A549 (cell line): ENCODE measurements at regions not wholly inside any gene's neighbourhood (a gene's known extent, or its start where the extent isn't known, plus 50 kb on each side); places are given as distances from the start of the nearest gene placed in this dataset.

Source experiments
- ATAC-seq, 2 experiments: fragments of 200-7000 bp in 1 of 2; fragments of >200 bp in 1 of 2; cut with Nextera tagmentation in 1 of 2; cut with Tn5 transposase in 1 of 2; 3 replicates each; pipeline versions ENCODE4 v1.8.0 to v1.9.1; 2018 to 2020; ENCODE audit warnings: mild to moderate bottlenecking in 1 of 2, moderate library complexity in 1 of 2
- CTCF ChIA-PET: fragments of 300-600 bp; sonication (Branson Sonifier 250); formaldehyde crosslinking; extraction: SDS; loops from one replicate; lab custom pipeline; 2021; ENCODE audit warnings: antibody characterized with exemption, inconsistent platforms; lab: Yijun Ruan, JAX
- POLR2A ChIA-PET: fragments of 350-600 bp; formaldehyde crosslinking; extraction: SDS; loops from one replicate; lab custom pipeline; 2021; ENCODE audit warnings: antibody characterized with exemption, inconsistent platforms; lab: Yijun Ruan, JAX
- DNase-seq, 2 experiments: peaks; one replicate each; pipeline versions ENCODE4 v3.0.0 to v3.0.0-alpha.2; 2011 to 2016; ENCODE audit warnings: low read depth in 1 of 2, low spot score in 1 of 2
- FAIRE-seq: peaks from 2 replicates; lab custom pipeline; 2011; peaks lifted over from hg19 to GRCh38; lab: Jason Lieb, UNC
- H3K27ac ChIP-seq, 2 experiments: fragments of >200 bp; sonication (Bioruptor Twin); formaldehyde crosslinking; 3 replicates each; pipeline ENCODE4 v1.5.1; 2016 to 2017
- H3K4me1 ChIP-seq: fragments of >200 bp; sonication (Bioruptor Twin); formaldehyde crosslinking; 3 replicates; pipeline ENCODE4 v1.6.1; 2016
- H3K4me2 ChIP-seq: fragments of >200 bp; sonication (Bioruptor Twin); formaldehyde crosslinking; 3 replicates; pipeline ENCODE4 v1.6.1; 2016
- H3K4me3 ChIP-seq: fragments of >200 bp; sonication (Bioruptor Twin); formaldehyde crosslinking; 3 replicates; pipeline ENCODE4 v1.5.1; 2016
- H3K9me3 ChIP-seq: fragments of >200 bp; sonication (Bioruptor Twin); formaldehyde crosslinking; 3 replicates; pipeline ENCODE4 v1.6.1; 2016
- BCL3 ChIP-seq: fragments of >200 bp; sonication (Bioruptor Twin); formaldehyde crosslinking; IDR thresholded peaks from 3 replicates; pipeline ENCODE4 v1.6.1; 2016
- EHF ChIP-seq: fragments of 250-450 bp; sonication (Bioruptor Pico); IDR thresholded peaks from 2 replicates; pipeline ENCODE4 v1.5.0; 2020; ENCODE audit warnings: mild to moderate bottlenecking
- EP300 ChIP-seq, 2 experiments: fragments of >200 bp; sonication (Bioruptor Twin); formaldehyde crosslinking; IDR thresholded peaks; 2 replicates in 1 of 2; 3 replicates in 1 of 2; pipeline ENCODE4 v1.6.1; 2016 to 2017
- FOSB ChIP-seq: fragments of 250-450 bp; sonication (Bioruptor Pico); IDR thresholded peaks from 2 replicates; pipeline ENCODE4 v1.5.0; 2020; ENCODE audit warnings: mild to moderate bottlenecking, moderate library complexity
- FOSL2 ChIP-seq, 2 experiments: fragments of 450-650 bp in 1 of 2; fragments of >200 bp in 1 of 2; sonication (Bioruptor Twin) in 1 of 2; formaldehyde crosslinking; IDR thresholded peaks; 2 replicates each; pipeline versions ENCODE4 v1.5.0 to v1.6.1; 2016 to 2020; ENCODE audit warnings: mild to moderate bottlenecking in 1 of 2, moderate library complexity in 1 of 2
- GATA3 ChIP-seq: IDR thresholded peaks from 2 replicates; pipeline ENCODE4 v1.6.1; 2012; ENCODE audit warnings: borderline replicate concordance
- HDAC2 ChIP-seq: fragments of 200-600 bp; sonication (generic); IDR thresholded peaks from 2 replicates; pipeline ENCODE4 v1.6.1; 2016
- HES2 ChIP-seq: fragments of >200 bp; sonication (Bioruptor Twin); formaldehyde crosslinking; IDR thresholded peaks from 2 replicates; pipeline ENCODE4 v1.6.1; 2016
- HEYL ChIP-seq: fragments of 250-450 bp; sonication (Bioruptor Pico); IDR thresholded peaks from 2 replicates; pipeline ENCODE4 v1.8.0; 2021; ENCODE audit warnings: mild to moderate bottlenecking, moderate library complexity
- HOXA7 ChIP-seq: fragments of 250-450 bp; sonication (Bioruptor Pico); IDR thresholded peaks from 2 replicates; pipeline ENCODE4 v1.5.0; 2020; ENCODE audit warnings: mild to moderate bottlenecking, moderate library complexity
- HOXB5 ChIP-seq: fragments of 250-450 bp; sonication (Bioruptor Pico); IDR thresholded peaks from 2 replicates; pipeline ENCODE4 v1.5.0; 2020; ENCODE audit warnings: mild to moderate bottlenecking, moderate library complexity
- JUNB ChIP-seq: fragments of >200 bp; sonication (Bioruptor Twin); formaldehyde crosslinking; IDR thresholded peaks from 2 replicates; pipeline ENCODE4 v1.6.1; 2016
- KDM1A ChIP-seq: fragments of 200-600 bp; sonication (generic); IDR thresholded peaks from 2 replicates; pipeline ENCODE4 v1.6.1; 2016; ENCODE audit warnings: low read depth, mild to moderate bottlenecking
- MAFK ChIP-seq: fragments of 450-650 bp; IDR thresholded peaks from 2 replicates; pipeline ENCODE4 v1.6.1; 2014; ENCODE audit not compliant: partially characterized antibody
- MAX ChIP-seq: IDR thresholded peaks from 2 replicates; pipeline ENCODE4 v1.6.1; 2012
- NPAS2 ChIP-seq: fragments of 250-450 bp; sonication (Bioruptor Pico); IDR thresholded peaks from 2 replicates; pipeline ENCODE4 v1.8.0; 2022; ENCODE audit warnings: mild to moderate bottlenecking, moderate library complexity, borderline replicate concordance
- POLR2AphosphoS2 ChIP-seq: conservative IDR thresholded peaks from 2 replicates; pipeline ENCODE4 v1.6.1; 2012; ENCODE audit warnings: low read length, improper control_type of control experiment, inconsistent platforms
- RAD21 ChIP-seq, 2 experiments: fragments of >200 bp in 1 of 2; sonication (Bioruptor Twin) in 1 of 2; formaldehyde crosslinking in 1 of 2; IDR thresholded peaks in 1 of 2; conservative IDR thresholded peaks in 1 of 2; 2 replicates in 1 of 2; 3 replicates in 1 of 2; pipeline ENCODE4 v1.6.1; 2012 to 2018; ENCODE audit warnings: inconsistent platforms in 1 of 2
- RARB ChIP-seq: fragments of 250-450 bp; sonication (Bioruptor Pico); IDR thresholded peaks from 2 replicates; pipeline ENCODE4 v1.8.0; 2021; ENCODE audit warnings: mild to moderate bottlenecking, moderate library complexity
- RCOR1 ChIP-seq: fragments of 150-350 bp; IDR thresholded peaks from 2 replicates; pipeline ENCODE4 v1.6.1; 2014; ENCODE audit warnings: antibody characterized with exemption, low read length, low read depth
- REST ChIP-seq: fragments of 200-600 bp; sonication (generic); IDR thresholded peaks from 2 replicates; pipeline ENCODE4 v1.6.1; 2016; ENCODE audit warnings: antibody characterized with exemption, mild to moderate bottlenecking, moderate library complexity
- RFX5 ChIP-seq: fragments of 450-650 bp; IDR thresholded peaks from 2 replicates; pipeline ENCODE4 v1.7.1; 2014; ENCODE audit warnings: antibody characterized with exemption, mild to moderate bottlenecking, moderate library complexity
- SMC3 ChIP-seq: fragments of >200 bp; sonication (Bioruptor Twin); formaldehyde crosslinking; IDR thresholded peaks from 3 replicates; pipeline ENCODE4 v1.6.1; 2018; ENCODE audit warnings: inconsistent platforms
- SREBF2 ChIP-seq: fragments of 450-650 bp; IDR thresholded peaks from 2 replicates; pipeline ENCODE4 v1.6.1; 2014; ENCODE audit warnings: mild to moderate bottlenecking, moderate library complexity
- TFCP2L1 ChIP-seq: fragments of 250-450 bp; sonication (Bioruptor Pico); IDR thresholded peaks from 2 replicates; pipeline ENCODE4 v1.5.0; 2021; ENCODE audit warnings: mild to moderate bottlenecking
- USF2 ChIP-seq: fragments of 450-650 bp; IDR thresholded peaks from 2 replicates; pipeline ENCODE4 v1.6.1; 2014; ENCODE audit warnings: antibody characterized with exemption
- ZC3H11A ChIP-seq: fragments of 450-650 bp; IDR thresholded peaks from 2 replicates; pipeline ENCODE4 v1.6.1; 2014; ENCODE audit warnings: antibody characterized with exemption, mild to moderate bottlenecking
- ZFP36 ChIP-seq: fragments of 450-650 bp; IDR thresholded peaks from 2 replicates; pipeline ENCODE4 v1.6.1; 2014; ENCODE audit warnings: borderline replicate concordance; ENCODE audit not compliant: partially characterized antibody
- ZSCAN20 ChIP-seq: fragments of 250-450 bp; sonication (Bioruptor Pico); IDR thresholded peaks from 2 replicates; pipeline ENCODE4 v1.8.0; 2022; ENCODE audit warnings: mild to moderate bottlenecking, moderate library complexity
- WGBS: methylation state at CpG from one replicate; pipeline ENCODE4 v1.1.6; 2017; ENCODE audit errors: missing lambda C conversion rate; 5-methylcytosine and 5-hydroxymethylcytosine counted together

GRCh38 chr18:53754154-53754553, 470.3 kb downstream of the MBD2 start (continued):
- TF ChIP-seq ZFP36 = no peak
- TF ChIP-seq REST = no peak
- TF ChIP-seq SMC3 = no peak
- no peak for TF ChIP-seq HES2
- TF ChIP-seq SREBF2 = no peak

GRCh38 chr18:53753601-53754000, 470.9 kb downstream of the MBD2 start:
- TF ChIP-seq MAX = no peak
- TF ChIP-seq FOSB (CRISPR knock-in tag) = no peak
- no peak for TF ChIP-seq RAD21 (conservative IDR thresholded peaks at IDR 0.05 in 1 of 2, IDR thresholded peaks at IDR 0.05 in 1 of 2)
- no peak for TF ChIP-seq MAFK
- no peak for TF ChIP-seq RFX5
- no peak for TF ChIP-seq RARB (CRISPR knock-in tag)
- TF ChIP-seq EHF = no peak
- no peak for TF ChIP-seq NPAS2
- TF ChIP-seq FOSL2 (IDR thresholded peaks at IDR 0.05) = no peak
- no peak for TF ChIP-seq FOSL2 (CRISPR knock-in tag; IDR thresholded peaks at IDR 0.05)
- no peak for TF ChIP-seq POLR2AphosphoS2
- TF ChIP-seq TFCP2L1 (CRISPR knock-in tag) = no peak
- no peak for TF ChIP-seq ZFP36
- no peak for TF ChIP-seq ZSCAN20 (CRISPR knock-in tag)
- TF ChIP-seq RCOR1 = no peak
- TF ChIP-seq GATA3 = no peak
- TF ChIP-seq JUNB = no peak
- TF ChIP-seq KDM1A = no peak
- TF ChIP-seq HOXB5 (CRISPR knock-in tag) = no peak
- TF ChIP-seq HOXA7 (CRISPR knock-in tag) = no peak
- no peak for TF ChIP-seq ZC3H11A
- CTCF ChIA-PET = no interaction called here
- H3K4me2 ChIP-seq = no peak overlapping the region
- no peak for ATAC-seq
- H3K4me1 ChIP-seq = no peaks in the 10 kb centered on the region
- no peak for FAIRE-seq
- no peak overlapping the region for H3K4me3 ChIP-seq
- POLR2A ChIA-PET = no interaction called here
- 6% methylated on average over 3 of the region's 3 CpGs for WGBS
- H3K9me3 ChIP-seq = no peaks in the 10 kb centered on the region
- no peak overlapping the region for H3K27ac ChIP-seq
- DNase-seq = no peak

GRCh38 chr18:53752781-53753367, 471.6 kb downstream of the MBD2 start:
- H3K4me3 ChIP-seq = no peak overlapping the region
- no peak for ATAC-seq
- no peaks in the 10 kb centered on the region for H3K9me3 ChIP-seq
- ChIA-PET POLR2A (no interaction called here), CTCF (no interaction called here)
- no peak overlapping the region for H3K4me2 ChIP-seq
- no peak for DNase-seq
- 26% methylated on average over 5 of the region's 5 CpGs for WGBS
- no peak overlapping the region for H3K27ac ChIP-seq
- H3K4me1 ChIP-seq = no peaks in the 10 kb centered on the region
- no peak for TF ChIP-seq SREBF2
- no peak for TF ChIP-seq RCOR1
- no peak for TF ChIP-seq HOXB5 (CRISPR knock-in tag)
- TF ChIP-seq EHF = no peak
- TF ChIP-seq USF2 = no peak
- TF ChIP-seq BCL3 = no peak
- TF ChIP-seq HDAC2 = no peak
- TF ChIP-seq HEYL = no peak
- TF ChIP-seq EP300 (IDR thresholded peaks at IDR 0.05) = no peak
- no peak for TF ChIP-seq SMC3
- no peak for TF ChIP-seq MAFK
- TF ChIP-seq, all 56 proteins: peak for 0
- no peak for FAIRE-seq
